HG03196 (cell line): ENCODE measurements at regions not wholly inside any gene's neighbourhood (a gene's known extent, or its start where the extent isn't known, plus 50 kb on each side); places are given as distances from the start of the nearest gene placed in this dataset.

Experiments used
- ATAC-seq: cut with Tn5 transposase; IDR thresholded peaks from one replicate; pipeline ENCODE4 v1.9.1; 2021; ENCODE audit not compliant: unreplicated experiment

DNA sequence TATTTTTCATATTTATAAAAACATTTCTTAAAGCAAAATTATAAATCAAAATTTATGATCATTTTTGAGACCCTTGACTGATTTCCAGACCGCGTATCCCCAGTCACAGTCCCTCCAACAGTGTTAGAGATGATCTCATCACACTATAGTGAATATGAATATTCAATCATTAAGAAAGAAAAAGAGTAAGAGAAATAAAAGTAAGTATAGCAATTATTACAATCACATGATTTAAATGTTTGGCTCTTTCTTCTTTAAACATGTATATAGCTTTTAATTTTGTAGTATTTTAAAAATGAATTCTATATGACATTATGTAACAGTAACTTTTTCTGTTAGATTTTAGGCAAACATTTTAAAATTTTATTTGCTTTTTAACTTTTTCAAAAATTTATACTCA, 438.3 kb downstream of the RFPL4B start:
- no peak for ATAC-seq

GRCh38 chr6:112786801-112787200, 439.7 kb downstream of the RFPL4B start:
- ATAC-seq: no peak

DNA sequence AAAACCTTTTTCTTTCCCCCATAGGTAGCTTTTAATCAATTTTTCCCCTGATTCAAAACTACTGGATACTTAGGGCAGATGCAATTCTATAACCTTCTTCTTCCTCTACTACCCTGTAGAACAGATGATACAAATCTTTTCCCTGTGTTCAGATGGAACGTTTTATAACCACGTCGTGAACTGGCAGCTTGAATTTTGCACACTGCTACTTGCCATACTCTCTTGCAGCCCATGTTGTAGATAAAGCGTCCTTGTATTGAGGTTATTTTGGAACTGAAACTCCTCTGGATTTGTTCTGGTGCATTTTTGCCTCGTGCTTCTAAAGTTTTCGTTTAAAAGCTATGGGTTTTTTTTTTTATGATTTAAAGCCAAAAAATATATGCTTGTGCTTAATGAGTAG, 440.2 kb downstream of the RFPL4B start:
- no peak for ATAC-seq

GRCh38 chr6:112795316-112795715, 448.2 kb downstream of the RFPL4B start:
- no peak for ATAC-seq

DNA sequence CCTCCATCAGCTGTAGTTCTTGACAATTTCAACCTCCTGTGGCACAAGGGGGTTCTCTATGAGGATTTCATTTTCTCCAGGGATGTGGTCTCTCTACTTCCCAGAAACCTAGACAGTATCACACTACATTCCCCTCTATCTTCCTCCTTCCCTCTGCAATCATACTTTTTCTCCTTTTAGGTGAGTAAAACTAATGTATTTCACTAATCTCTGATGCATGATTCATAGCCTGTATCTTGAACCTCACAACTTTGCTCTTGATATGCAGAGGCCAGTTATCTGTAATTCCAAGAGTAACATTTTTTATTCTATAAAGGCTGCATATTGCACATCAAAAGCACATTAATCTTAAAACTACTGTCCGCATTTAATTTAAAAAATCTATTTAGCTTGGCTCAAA, 449.6 kb downstream of the RFPL4B start:
- ATAC-seq: no peak

GRCh38 chr6:112799889-112800288, 452.8 kb downstream of the RFPL4B start:
- no peak for ATAC-seq

GRCh38 chr6:112800439-112800838, 453.3 kb downstream of the RFPL4B start:
- no peak for ATAC-seq

- no peak for ATAC-seq
These were observed 453.8 kb downstream of the RFPL4B start for GRCh38 chr6:112800916-112801315.

- no peak for ATAC-seq
These were observed 454.4 kb downstream of the RFPL4B start for GRCh38 chr6:112801468-112802080.

- no peak for ATAC-seq
These were observed 455.0 kb downstream of the RFPL4B start for GRCh38 chr6:112802144-112802543.

- ATAC-seq: no peak
These were observed 457.7 kb downstream of the RFPL4B start for GRCh38 chr6:112804638-112805330.

DNA sequence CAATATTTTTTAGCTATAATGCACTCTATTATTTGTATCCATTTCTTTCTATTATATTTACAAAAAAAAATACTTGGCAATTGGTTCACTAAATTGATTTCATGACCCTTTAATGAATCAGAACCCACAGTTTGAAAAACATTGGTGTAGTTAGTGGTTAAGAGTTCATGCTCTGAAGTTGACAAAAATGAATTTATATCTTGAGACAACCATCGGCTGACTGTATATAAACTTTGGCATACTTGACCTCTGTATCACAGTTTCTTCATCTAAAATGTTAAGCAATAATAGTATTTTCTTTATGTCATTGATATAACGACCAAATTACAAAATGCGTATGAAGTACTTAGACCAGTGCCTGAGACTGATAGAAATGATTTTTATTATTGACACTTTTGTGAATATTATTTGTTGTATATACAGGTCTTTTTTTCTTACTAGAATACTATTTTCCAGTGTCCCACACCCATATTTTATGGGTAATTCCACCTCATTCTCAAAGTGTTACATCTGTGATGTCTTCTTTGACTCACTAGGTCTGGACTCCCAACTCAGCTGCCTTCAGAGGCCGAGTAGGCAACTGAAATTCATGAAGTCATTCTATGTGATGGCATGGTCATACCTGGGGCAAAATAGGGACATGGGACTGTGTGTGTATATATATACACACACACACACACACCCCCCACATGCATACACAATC, 459.2 kb downstream of the RFPL4B start:
- ATAC-seq: no peak

DNA sequence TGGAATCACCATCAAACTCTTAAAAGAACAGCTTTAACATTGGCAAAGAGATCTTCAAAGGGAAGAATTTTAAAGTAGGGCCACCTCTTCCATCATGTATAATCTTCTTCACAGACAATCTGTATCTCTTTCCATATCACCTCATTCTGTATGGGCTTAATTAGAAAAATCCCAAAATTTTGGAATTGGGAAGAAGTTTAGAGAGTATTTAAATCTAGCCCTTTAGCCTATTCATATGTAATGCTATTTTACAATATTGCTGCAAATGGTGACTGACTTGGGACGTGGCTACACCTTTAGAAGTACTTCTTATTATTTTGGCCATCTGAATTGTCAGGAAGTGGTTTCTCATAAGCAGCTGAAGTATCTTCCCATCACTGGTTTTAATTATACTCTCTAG, 474.3 kb downstream of the RFPL4B start:
- no peak for ATAC-seq

DNA sequence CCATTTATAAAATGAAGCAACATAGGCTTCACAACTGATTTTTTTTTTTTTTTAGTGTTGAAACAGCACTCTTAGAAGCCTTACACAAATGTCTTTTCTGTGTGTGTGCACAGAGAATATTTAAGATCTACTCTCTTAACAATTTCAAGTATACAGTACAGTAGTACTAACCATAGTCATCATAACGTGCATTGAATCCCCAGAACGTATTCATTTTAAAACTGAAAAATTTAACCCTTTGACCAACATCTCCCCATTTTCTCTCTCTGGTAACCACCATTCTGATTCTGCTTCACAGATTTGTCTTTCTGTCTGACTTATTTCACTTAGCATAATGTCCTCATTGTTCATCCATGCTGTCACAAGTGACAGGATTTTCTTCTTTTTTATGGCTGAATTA, 475.6 kb downstream of the RFPL4B start:
- no peak for ATAC-seq

DNA sequence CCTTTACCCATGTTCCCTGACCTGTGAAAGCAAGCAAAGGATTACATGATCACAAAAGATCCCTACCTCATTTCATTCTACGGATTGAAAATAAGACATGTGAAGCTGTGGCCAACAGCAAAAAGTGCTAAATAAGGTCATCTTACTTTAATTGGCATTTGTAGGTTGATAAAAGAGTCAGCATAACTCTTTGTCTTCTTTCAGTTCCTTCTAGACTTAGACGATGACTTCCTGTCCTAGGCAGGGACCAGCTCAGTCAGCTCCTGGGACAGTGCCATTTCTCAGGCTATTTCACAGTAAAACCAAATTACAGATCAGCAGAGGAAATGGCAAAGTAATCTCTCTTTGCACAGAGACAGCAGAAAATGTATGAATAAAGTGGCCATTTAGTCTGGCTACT, 480.7 kb downstream of the RFPL4B start:
- no peak for ATAC-seq

GRCh38 chr6:112831022-112831421, 483.9 kb downstream of the RFPL4B start:
- ATAC-seq: no peak

DNA sequence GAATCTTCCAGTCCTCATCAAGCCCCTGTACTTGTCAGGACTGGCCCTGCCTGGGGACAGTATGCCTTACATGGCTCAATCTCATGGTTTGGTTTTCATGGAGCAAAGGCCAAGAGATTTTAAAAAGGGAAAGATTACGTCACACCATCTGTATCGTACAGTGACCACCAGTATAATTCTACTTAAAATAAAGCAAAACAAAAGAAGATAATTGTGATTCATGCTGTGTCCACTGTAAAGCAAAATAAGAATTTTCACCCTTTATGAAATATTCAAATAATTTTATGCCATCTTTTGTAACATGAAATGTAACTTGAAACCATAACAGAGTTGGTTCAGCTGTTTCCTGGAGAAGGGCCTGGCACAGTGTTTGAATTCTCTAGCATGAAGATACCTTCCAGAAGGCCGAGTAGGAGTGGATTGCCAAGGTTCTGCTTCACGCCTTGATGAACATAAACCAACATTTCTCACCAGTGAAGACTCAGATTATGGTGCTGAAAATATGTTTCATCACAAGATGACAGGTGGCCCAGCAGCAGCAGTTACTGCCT, 486.5 kb downstream of the RFPL4B start:
- no peak for ATAC-seq

- no peak for ATAC-seq
These were observed 487.9 kb downstream of the RFPL4B start for GRCh38 chr6:112835078-112835477.

- ATAC-seq: no peak
These were observed 492.4 kb downstream of the RFPL4B start for GRCh38 chr6:112839525-112839961.

DNA sequence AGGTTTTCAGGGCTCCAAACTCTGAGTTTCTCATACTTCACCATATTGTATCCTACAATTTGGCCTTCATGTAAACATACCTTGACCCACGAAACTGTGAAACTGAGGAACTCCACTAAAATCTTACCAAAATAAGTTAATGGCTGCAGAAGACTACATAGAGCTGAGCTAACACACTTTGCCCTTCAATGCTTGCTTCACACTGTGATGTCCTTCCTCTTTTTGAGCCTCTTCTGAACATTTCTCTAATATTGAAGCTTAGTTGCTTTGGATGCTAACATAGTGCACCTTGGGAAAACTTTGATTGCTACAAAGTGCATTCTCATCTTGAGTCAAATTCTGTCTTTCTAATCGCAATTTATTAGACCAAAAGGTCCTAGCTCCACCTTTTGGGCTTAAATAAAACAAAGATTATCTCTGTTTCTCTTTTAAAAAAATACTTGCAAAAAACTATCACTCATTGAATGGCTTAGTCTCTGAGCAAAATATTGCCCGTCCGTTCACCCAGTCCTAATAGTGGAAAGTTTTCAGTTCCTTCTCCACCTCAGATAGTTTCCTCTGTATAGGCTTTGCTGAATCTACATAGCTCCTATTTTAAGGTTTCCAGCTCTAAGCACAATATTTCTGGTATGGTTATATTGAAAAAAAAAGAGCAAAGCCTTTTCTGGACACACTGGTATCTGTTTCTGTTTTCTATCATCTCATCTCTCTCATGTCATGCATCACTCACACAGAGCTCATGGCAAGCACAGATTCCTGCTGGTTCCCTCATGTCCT, 494.6 kb downstream of the RFPL4B start:
- ATAC-seq: no peak

DNA sequence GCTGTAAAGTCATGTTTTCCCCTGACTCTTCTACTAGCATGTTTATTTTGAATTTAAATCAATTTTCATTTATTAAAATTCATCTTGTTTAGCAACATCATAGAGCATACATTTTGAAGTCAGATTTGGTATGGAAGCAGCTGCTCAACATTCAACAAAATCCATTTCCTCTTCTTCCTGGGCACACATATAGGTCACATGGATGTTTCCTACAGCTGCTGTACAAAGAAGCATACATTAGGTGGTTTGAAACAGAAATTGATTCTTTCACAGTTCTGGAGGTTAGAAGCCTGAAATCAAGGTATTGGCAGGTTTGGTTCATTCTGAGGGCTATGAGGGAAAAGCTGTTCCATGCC, 495.2 kb downstream of the RFPL4B start:
- ATAC-seq: no peak
